Endothelial cell of umbilical vein (primary cell): ENCODE measurements at regions not wholly inside any gene's neighbourhood (a gene's known extent, or its start where the extent isn't known, plus 50 kb on each side); places are given as distances from the start of the nearest gene placed in this dataset.

Experiments
- BruUV-seq: library from RNA; stranded (reverse); fragments of 400-500 nt; replicated peaks from 2 replicates; lab custom pipeline; 2021; lab: Mats Ljungman, UMichigan
- CTCF ChIA-PET: fragments of 300-600, 350-600 bp; sonication (Branson Sonifier 250); formaldehyde crosslinking; loops from one replicate; lab custom pipeline; 2021; ENCODE audit warnings: antibody characterized with exemption, inconsistent platforms; lab: Charles Lee
- POLR2A ChIA-PET: fragments of 300-600, 350-600 bp; sonication (Branson Sonifier 250); formaldehyde crosslinking; loops from one replicate; lab custom pipeline; 2021; ENCODE audit warnings: antibody characterized with exemption, inconsistent platforms; lab: Charles Lee
- DNase-seq: peaks from one replicate; pipeline ENCODE4 v3.0.0-alpha.2; 2011; ENCODE audit warnings: low read depth, low spot score
- FAIRE-seq: peaks from 2 replicates; lab custom pipeline; 2011; peaks lifted over from hg19 to GRCh38; lab: Jason Lieb, UNC
- H2AFZ ChIP-seq: 2 replicates; pipeline ENCODE4 v1.6.0; 2012; ENCODE audit warnings: low read depth, low read length, control low read depth, inconsistent platforms
- H3K27ac ChIP-seq: 2 replicates; pipeline ENCODE4 v1.5.1; 2011; ENCODE audit warnings: low read depth, mild to moderate bottlenecking, control low read depth, low read length, moderate library complexity; ENCODE audit not compliant: insufficient read depth
- H3K27me3 ChIP-seq, 2 experiments: 2 replicates each; pipeline versions ENCODE4 v1.6.0 to v1.6.1; 2011; ENCODE audit warnings: low read length in 2 of 2, mixed read lengths in 1 of 2; ENCODE audit not compliant: control insufficient read depth in 2 of 2, insufficient read depth in 2 of 2
- H3K36me3 ChIP-seq, 2 experiments: 2 replicates in 1 of 2; 3 replicates in 1 of 2; pipeline ENCODE4 v1.5.1; 2011; ENCODE audit warnings: low read length in 2 of 2, mild to moderate bottlenecking in 1 of 2, moderate library complexity in 1 of 2; ENCODE audit not compliant: control insufficient read depth in 2 of 2, insufficient read depth in 2 of 2; ENCODE audit errors: extremely low read depth in 1 of 2
- H3K4me1 ChIP-seq: 3 replicates; pipeline ENCODE4 v1.5.1; 2011; ENCODE audit warnings: mild to moderate bottlenecking, low read length; ENCODE audit not compliant: control insufficient read depth, insufficient read depth; ENCODE audit errors: extremely low read depth
- H3K4me2 ChIP-seq: 2 replicates; pipeline ENCODE4 v1.6.1; 2011; ENCODE audit warnings: low read length, control low read depth, mixed read lengths; ENCODE audit not compliant: insufficient read depth
- H3K4me3 ChIP-seq, 3 experiments: fragments of 200-600 bp in 1 of 3; sonication (generic), shearing (Covaris generic) in 1 of 3; replicated peaks in 1 of 3; 2 replicates each; pipeline ENCODE4 v1.5.1; 2011 to 2016; ENCODE audit warnings: control low read depth in 3 of 3, low read length in 3 of 3, mild to moderate bottlenecking in 2 of 3, inconsistent platforms in 1 of 3, low read depth in 1 of 3, moderate library complexity in 1 of 3; ENCODE audit not compliant: insufficient read depth in 1 of 3
- H3K79me2 ChIP-seq: 2 replicates; pipeline ENCODE4 v1.6.0; 2012; ENCODE audit warnings: low read length, inconsistent platforms; ENCODE audit not compliant: control insufficient read depth, insufficient read depth
- H3K9ac ChIP-seq: replicated peaks from 2 replicates; pipeline ENCODE3; 2011; ENCODE audit warnings: low read length, control low read depth; ENCODE audit not compliant: insufficient read depth; ENCODE audit errors: extremely low read depth
- H3K9me1 ChIP-seq: replicated peaks from 3 replicates; pipeline ENCODE4 v1.6.0; 2011; ENCODE audit warnings: mild to moderate bottlenecking, low read length; ENCODE audit not compliant: control insufficient read depth, insufficient read depth; ENCODE audit errors: extremely low read depth
- H3K9me3 ChIP-seq: replicated peaks from 2 replicates; pipeline ENCODE4 v1.5.1; 2012; ENCODE audit warnings: low read length, inconsistent platforms; ENCODE audit not compliant: control insufficient read depth, insufficient read depth
- H4K20me1 ChIP-seq: replicated peaks from 2 replicates; pipeline ENCODE3; 2011; ENCODE audit warnings: mild to moderate bottlenecking, low read length; ENCODE audit not compliant: control insufficient read depth, insufficient read depth; ENCODE audit errors: extremely low read depth
- CTCF ChIP-seq, 2 donors: IDR thresholded peaks; 1 replicate in 1 of 2; 2 replicates in 1 of 2; pipeline ENCODE4 v1.5.1; 2011; ENCODE audit warnings: low read length in 2 of 2, mild to moderate bottlenecking in 2 of 2, moderate library complexity in 2 of 2, control low read depth in 1 of 2, inconsistent platforms in 1 of 2, low read depth in 1 of 2; ENCODE audit not compliant: insufficient read depth in 1 of 2; ENCODE audit errors: extremely low read depth in 1 of 2
- EZH2 ChIP-seq: IDR thresholded peaks from 2 replicates; pipeline ENCODE4 v1.6.1; 2012; ENCODE audit warnings: borderline replicate concordance, low read depth, mild to moderate bottlenecking, moderate library complexity, low read length, inconsistent platforms; ENCODE audit not compliant: severe bottlenecking
- FOS ChIP-seq: IDR thresholded peaks from 2 replicates; pipeline ENCODE4 v1.6.1; 2011; ENCODE audit warnings: mild to moderate bottlenecking, low read length, moderate library complexity, borderline replicate concordance; ENCODE audit not compliant: insufficient read depth
- GATA2 ChIP-seq: IDR thresholded peaks from 2 replicates; pipeline ENCODE4 v1.7.0; 2011; ENCODE audit warnings: low read depth, mild to moderate bottlenecking, moderate library complexity, mixed read lengths, low read length; ENCODE audit not compliant: insufficient read length, insufficient read depth
- JUN ChIP-seq: IDR thresholded peaks from 2 replicates; pipeline ENCODE4 v1.6.1; 2011; ENCODE audit warnings: borderline replicate concordance, low read depth; ENCODE audit not compliant: insufficient read length, insufficient read depth
- MAX ChIP-seq: IDR thresholded peaks from 2 replicates; pipeline ENCODE4 v1.6.1; 2011; ENCODE audit not compliant: insufficient read depth, insufficient read length
- MYC ChIP-seq: IDR thresholded peaks from one replicate; pipeline ENCODE4 v1.6.1; 2011; ENCODE audit warnings: mild to moderate bottlenecking, low read depth, low read length
- POLR2A ChIP-seq: IDR thresholded peaks from 2 replicates; pipeline ENCODE4 v1.6.1; 2012; ENCODE audit warnings: low read depth, mild to moderate bottlenecking, control low read depth, low read length
- POLR2AphosphoS5 ChIP-seq: IDR thresholded peaks from 2 replicates; pipeline ENCODE4 v1.6.1; 2012; ENCODE audit warnings: low read depth, mild to moderate bottlenecking, control low read depth, low read length, moderate library complexity; ENCODE audit not compliant: insufficient read depth
- dilution Hi-C: fragments of 300-500 bp; cut with MboI; formaldehyde crosslinking; loops from one replicate; pipeline ENCODE4 v1.15.0; 2019; ENCODE audit warnings: low sequenced_read_pairs; ENCODE audit not compliant: extremely low pct_ligation_motif_present
- intact Hi-C: fragments of 100-400 bp; cut with micrococcal nuclease; formaldehyde crosslinking; loops from one replicate; pipeline ENCODE4 v1.10.0; 2022

- Histone ChIP-seq H3K4me2 (no peak overlapping the region), H3K27ac (no peak overlapping the region), H3K9ac (no peak overlapping the region), H3K36me3 (no peaks in the 10 kb centered on the region), H3K9me1 (no peaks in the 10 kb centered on the region), H3K9me3 (no peaks in the 10 kb centered on the region), H2AFZ (no peak overlapping the region), H4K20me1 (no peaks in the 10 kb centered on the region), H3K4me3 (no peak overlapping the region), H3K79me2 (no peaks in the 10 kb centered on the region), H3K27me3 (peaks cover 0 to 1% of the 10 kb centered on the region in 2 experiments), H3K4me1 (no peaks in the 10 kb centered on the region)
- no TSS peak for BruUV-seq
- DNase-seq (no peak), FAIRE-seq (no peak)
- CTCF ChIA-PET: no interaction called here
- dilution Hi-C loops: no loop called here
- POLR2A ChIA-PET: no interaction called here
- intact Hi-C loops: no loop called here
- no peak for TF ChIP-seq FOS
- TF ChIP-seq GATA2: no peak
- no peak for TF ChIP-seq JUN
- TF ChIP-seq CTCF (IDR thresholded peaks at IDR 0.05; ENCODE audit: extremely low read depth in 1 of 2, insufficient read depth in 1 of 2, low read depth in 1 of 2, low read length in 2 of 2): no peak
- TF ChIP-seq POLR2A: no peak
- no peak for TF ChIP-seq MYC
- TF ChIP-seq MAX: no peak
- no peak for TF ChIP-seq POLR2AphosphoS5
- TF ChIP-seq EZH2: no peak
Measured at GRCh38 chr2:181143790-181144300, 163.4 kb downstream of the UBE2E3 start.
